ENCODE measurements at regions not wholly inside any gene's neighbourhood (a gene's known extent, or its start where the extent isn't known, plus 50 kb on each side); places are given as distances from the start of the nearest gene placed in this dataset.

DNA sequence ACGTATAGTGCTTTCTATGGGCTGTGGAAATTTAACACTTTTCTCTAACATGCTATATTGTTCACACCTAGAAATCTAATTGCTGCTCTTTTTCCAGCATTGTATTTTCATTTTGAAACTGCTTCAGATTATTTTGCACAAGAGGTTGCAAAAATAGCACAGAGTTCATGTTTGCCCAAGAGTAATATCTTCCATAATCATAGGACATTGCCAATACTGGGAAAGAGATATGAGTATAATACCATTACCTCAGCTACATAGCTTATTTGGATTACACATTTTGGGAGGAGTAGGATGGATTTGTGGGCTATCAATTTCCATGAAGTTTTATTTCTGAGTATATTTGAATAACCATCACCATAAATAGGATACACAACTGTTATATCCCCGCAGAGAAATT, 717.1 kb downstream of the CDH9 start:
- DNase-seq: no peak
- no peak overlapping the region for H3K4me3 ChIP-seq
- H3K27ac ChIP-seq: no peak overlapping the region
- peaks cover 0 to 27% (median 3%) of the 10 kb centered on the region in 8 donors for H3K9me3 ChIP-seq
- 65 to 90% (median 79%) methylated on average over 2 of the region's 2 CpGs for WGBS, 5 donors
- no peaks in the 10 kb centered on the region for H3K27me3 ChIP-seq (replicated peaks in 1 of 7)
- TF ChIP-seq, protein P1, sequence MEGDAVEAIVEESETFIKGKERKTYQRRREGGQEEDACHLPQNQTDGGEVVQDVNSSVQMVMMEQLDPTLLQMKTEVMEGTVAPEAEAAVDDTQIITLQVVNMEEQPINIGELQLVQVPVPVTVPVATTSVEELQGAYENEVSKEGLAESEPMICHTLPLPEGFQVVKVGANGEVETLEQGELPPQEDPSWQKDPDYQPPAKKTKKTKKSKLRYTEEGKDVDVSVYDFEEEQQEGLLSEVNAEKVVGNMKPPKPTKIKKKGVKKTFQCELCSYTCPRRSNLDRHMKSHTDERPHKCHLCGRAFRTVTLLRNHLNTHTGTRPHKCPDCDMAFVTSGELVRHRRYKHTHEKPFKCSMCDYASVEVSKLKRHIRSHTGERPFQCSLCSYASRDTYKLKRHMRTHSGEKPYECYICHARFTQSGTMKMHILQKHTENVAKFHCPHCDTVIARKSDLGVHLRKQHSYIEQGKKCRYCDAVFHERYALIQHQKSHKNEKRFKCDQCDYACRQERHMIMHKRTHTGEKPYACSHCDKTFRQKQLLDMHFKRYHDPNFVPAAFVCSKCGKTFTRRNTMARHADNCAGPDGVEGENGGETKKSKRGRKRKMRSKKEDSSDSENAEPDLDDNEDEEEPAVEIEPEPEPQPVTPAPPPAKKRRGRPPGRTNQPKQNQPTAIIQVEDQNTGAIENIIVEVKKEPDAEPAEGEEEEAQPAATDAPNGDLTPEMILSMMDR (IDR thresholded peaks at IDR 0.05 in 8 of 11, conservative IDR thresholded peaks at IDR 0.05 in 3 of 11): no peak
- no peak for TF ChIP-seq POLR2AphosphoS5 (IDR thresholded peaks at IDR 0.05)
- no peak for TF ChIP-seq POLR2A (IDR thresholded peaks at IDR 0.05)
- intact Hi-C loops (cut with DNase I; ENCODE audit: low total_unique reads): no loop called here
- H3K4me1 ChIP-seq: no peaks in the 10 kb centered on the region
- no peaks in the 10 kb centered on the region for H3K36me3 ChIP-seq

DNA sequence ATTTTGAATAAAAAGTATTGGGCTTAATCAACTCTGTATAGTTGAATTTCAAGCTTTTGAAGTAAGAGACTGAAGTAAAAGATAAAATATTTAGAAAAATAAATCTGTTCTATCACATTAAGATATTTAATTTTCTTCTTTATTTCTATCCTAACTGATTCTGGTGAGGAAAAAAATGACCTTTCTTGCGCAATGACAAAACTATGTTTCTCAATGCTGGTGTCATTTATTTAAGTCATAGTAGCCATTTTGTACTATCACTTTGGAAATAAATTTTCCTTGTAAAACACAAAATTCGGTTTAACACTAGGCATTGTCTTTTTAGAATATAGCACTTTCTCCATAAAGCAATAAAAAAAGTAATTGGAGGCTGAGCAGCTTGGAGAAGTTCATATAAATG, 728.0 kb downstream of the CDH9 start:
- Histone ChIP-seq H3K27me3 (replicated peaks in 1 of 7) (no peaks in the 10 kb centered on the region), H3K4me3 (no peak overlapping the region), H3K9me3 (peaks cover 0 to 10% (median 0%) of the 10 kb centered on the region in 8 donors), H3K4me1 (no peaks in the 10 kb centered on the region), H3K27ac (no peak overlapping the region), H3K36me3 (no peaks in the 10 kb centered on the region)
- intact Hi-C loops (cut with DNase I; ENCODE audit: low total_unique reads): no loop called here
- whole genome bisulfite sequencing, 5 donors: 53 to 61% (median 58%) methylated on average over 2 of the region's 2 CpGs
- TF ChIP-seq POLR2A (IDR thresholded peaks at IDR 0.05): no peak
- no peak for TF ChIP-seq POLR2AphosphoS5 (IDR thresholded peaks at IDR 0.05)
- TF ChIP-seq, protein P1 (IDR thresholded peaks at IDR 0.05 in 8 of 11, conservative IDR thresholded peaks at IDR 0.05 in 3 of 11): no peak
- DNase-seq: no peak

DNA sequence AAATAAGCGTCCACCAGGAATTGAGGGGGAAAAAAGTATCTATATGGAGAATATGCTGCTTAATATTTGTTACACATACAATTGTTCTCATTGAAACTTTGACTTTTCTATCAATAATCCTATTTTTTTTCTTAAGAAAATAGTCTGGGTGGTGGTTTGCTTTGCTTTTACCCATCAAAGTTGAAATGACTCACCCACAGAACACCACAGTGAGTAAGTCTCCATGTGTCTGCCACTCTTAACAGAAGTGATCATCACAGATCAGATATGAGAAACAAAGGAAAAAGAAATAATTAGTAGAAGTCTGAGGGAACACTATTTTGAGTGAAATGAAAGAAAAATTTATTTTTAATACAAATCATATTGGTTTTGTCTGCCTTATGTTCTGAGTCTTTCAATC, 742.8 kb downstream of the CDH9 start:
- Histone ChIP-seq H3K36me3 (no peaks in the 10 kb centered on the region), H3K4me1 (no peaks in the 10 kb centered on the region), H3K27ac (no peak overlapping the region), H3K27me3 (replicated peaks in 1 of 7) (no peaks in the 10 kb centered on the region), H3K9me3 (peaks cover 0 to 4% (median 0%) of the 10 kb centered on the region in 8 donors), H3K4me3 (no peak overlapping the region)
- no peak for DNase-seq
- intact Hi-C loops (cut with DNase I; ENCODE audit: low total_unique reads): no loop called here
- WGBS, 5 donors: 66 to 80% (median 79%) methylated on average over 1 of the region's 1 CpG
- TF ChIP-seq POLR2A (IDR thresholded peaks at IDR 0.05) (no peak), POLR2AphosphoS5 (IDR thresholded peaks at IDR 0.05) (no peak)
- TF ChIP-seq, protein P1 (IDR thresholded peaks at IDR 0.05 in 8 of 11, conservative IDR thresholded peaks at IDR 0.05 in 3 of 11): no peak

DNA sequence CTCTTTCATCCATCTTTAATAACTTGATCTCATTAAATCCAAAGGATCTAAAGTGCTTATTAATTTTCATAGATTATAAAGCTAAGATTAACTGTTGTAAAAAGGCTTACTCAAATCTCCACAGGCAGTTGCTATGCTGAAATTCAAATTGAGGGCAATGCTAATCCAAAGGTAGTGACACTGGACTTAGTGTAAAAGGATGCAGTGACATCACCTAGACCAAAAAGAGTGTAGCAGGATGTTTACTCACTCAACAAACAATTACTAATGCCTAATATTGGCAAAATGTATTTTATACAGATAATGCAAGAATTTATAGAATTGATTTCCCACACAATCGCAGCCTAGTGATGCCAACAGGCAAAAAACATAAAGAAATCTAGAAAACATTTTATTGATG, 756.2 kb downstream of the CDH9 start:
- DNase-seq: no peak
- 77 to 90% (median 88%) methylated on average over 1 of the region's 1 CpG for WGBS, 5 donors
- Histone ChIP-seq H3K4me3 (no peak overlapping the region), H3K4me1 (no peaks in the 10 kb centered on the region), H3K9me3 (peaks cover 0 to 8% (median 4%) of the 10 kb centered on the region in 8 donors), H3K27ac (no peak overlapping the region), H3K27me3 (replicated peaks in 1 of 7) (no peaks in the 10 kb centered on the region), H3K36me3 (no peaks in the 10 kb centered on the region)
- intact Hi-C loops (cut with DNase I; ENCODE audit: low total_unique reads): no loop called here
- no peak for TF ChIP-seq POLR2A (IDR thresholded peaks at IDR 0.05)
- TF ChIP-seq POLR2AphosphoS5 (IDR thresholded peaks at IDR 0.05): no peak
- TF ChIP-seq, protein P1 (IDR thresholded peaks at IDR 0.05 in 8 of 11, conservative IDR thresholded peaks at IDR 0.05 in 3 of 11): no peak

Measured in spleen (tissue), 11 donors.